Fibroblast of lung (primary cell): ENCODE measurements at regions not wholly inside any gene's neighbourhood (a gene's known extent, or its start where the extent isn't known, plus 50 kb on each side); places are given as distances from the start of the nearest gene placed in this dataset.

Experiments
- CTCF ChIP-seq, 2 donors: IDR thresholded peaks in 1 of 2; conservative IDR thresholded peaks in 1 of 2; 1 replicate in 1 of 2; 2 replicates in 1 of 2; pipeline ENCODE4 v1.5.1; 2011 to 2012; ENCODE audit warnings: low read length in 2 of 2, control low read depth in 1 of 2, inconsistent platforms in 1 of 2, low read depth in 1 of 2, mild to moderate bottlenecking in 1 of 2
- EZH2 ChIP-seq: IDR thresholded peaks from 2 replicates; pipeline ENCODE4 v1.5.1; 2012; ENCODE audit warnings: low read length, control low read depth, mild to moderate bottlenecking; ENCODE audit errors: missing control alignments

- TF ChIP-seq CTCF (conservative IDR thresholded peaks at IDR 0.05 in 1 of 2, IDR thresholded peaks at IDR 0.05 in 1 of 2; ENCODE audit: low read depth in 1 of 2, low read length in 2 of 2) (no peak), EZH2 (no peak)
These were observed 789.7 kb upstream of the PRMT6 start for GRCh38 chr1:106266786-106267185.
